HG03135 (cell line): ENCODE measurements at regions not wholly inside any gene's neighbourhood (a gene's known extent, or its start where the extent isn't known, plus 50 kb on each side); places are given as distances from the start of the nearest gene placed in this dataset.
"Not testable (repeated sequence)": the region's sequence is repeated elsewhere in the genome, so short reads cannot be mapped to it uniquely, and the experiment has no call there.

Source experiments
- ATAC-seq: cut with Tn5 transposase; IDR thresholded peaks from one replicate; pipeline ENCODE4 v1.9.1; 2021; ENCODE audit warnings: mild to moderate bottlenecking, moderate library complexity; ENCODE audit not compliant: unreplicated experiment

DNA sequence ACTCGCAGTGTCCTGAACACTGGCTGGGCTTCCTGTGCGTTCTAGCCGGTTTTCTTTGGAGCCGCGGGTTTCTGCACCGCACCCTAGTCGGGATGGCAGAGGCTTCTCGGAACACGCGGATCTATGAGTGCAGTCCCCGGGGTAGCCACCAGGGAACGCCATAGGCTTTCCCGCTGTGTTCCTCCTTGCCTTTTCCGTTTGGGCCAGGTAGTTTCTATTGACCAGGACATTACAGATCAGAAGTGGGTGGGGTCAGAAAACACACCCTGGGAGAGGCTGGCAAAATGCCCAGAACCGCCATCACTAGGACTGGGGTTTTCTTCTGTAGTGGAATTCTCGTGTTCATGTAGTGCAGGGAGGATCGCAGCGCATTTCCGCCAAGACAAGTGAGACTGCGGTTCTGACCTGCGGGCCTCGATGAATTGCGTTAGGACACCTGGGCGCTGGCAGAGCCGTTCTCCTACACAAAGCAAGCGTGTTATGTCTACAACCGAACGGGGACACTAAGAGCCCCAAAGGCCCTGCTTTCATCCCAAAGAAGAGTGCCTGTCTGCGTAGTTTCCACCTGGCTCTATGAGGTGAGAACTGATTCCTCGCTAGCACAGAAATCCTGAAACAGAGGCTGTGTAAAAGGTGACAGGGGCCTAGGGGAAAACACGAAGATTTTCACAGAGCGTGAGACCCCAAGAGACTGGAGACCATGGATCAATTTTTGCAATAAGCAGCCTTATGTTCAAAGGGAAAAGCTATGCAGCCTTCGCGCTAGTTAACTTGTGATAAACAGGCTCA, 121.5 kb downstream of the PPIAL4G start:
- ATAC-seq = not testable (repeated sequence)

DNA sequence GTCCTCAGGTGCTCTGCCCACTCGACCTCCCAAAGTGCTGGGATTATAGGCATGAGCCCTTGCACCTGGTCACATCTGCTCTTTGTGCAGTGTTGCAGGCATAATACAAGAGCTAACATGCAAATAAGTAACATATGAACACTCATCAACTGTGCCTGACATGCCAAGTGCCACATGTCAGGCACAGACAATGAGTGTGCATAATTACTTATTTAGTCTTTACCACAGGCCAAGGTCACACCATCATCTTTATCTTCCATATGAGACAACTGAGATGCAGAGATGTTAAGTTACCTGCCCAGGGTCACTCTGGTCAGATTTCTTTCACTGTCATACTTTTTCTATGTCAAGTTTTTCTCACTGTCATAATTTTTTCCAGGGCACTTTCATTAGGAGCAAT, 126.1 kb downstream of the PPIAL4G start:
- ATAC-seq = no peak

DNA sequence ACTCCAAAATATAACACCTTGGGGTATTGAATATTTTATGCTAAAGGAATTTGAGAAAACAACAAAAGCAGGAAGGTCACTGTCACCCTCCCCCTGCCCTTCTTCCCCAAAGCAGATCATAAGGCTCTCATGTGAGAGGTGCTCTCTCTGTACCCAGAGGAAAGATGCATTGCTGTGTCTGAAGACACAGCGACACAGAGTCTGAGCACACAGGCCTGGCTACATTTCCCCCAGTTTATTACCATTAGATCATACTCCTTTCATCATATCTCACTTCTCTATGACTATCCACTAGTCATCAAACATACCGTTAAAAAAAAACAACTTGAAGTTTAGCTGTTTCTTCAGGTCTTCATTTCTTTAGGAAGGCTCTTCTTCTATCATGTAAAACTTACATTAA, 127.1 kb downstream of the PPIAL4G start:
- no peak for ATAC-seq

DNA sequence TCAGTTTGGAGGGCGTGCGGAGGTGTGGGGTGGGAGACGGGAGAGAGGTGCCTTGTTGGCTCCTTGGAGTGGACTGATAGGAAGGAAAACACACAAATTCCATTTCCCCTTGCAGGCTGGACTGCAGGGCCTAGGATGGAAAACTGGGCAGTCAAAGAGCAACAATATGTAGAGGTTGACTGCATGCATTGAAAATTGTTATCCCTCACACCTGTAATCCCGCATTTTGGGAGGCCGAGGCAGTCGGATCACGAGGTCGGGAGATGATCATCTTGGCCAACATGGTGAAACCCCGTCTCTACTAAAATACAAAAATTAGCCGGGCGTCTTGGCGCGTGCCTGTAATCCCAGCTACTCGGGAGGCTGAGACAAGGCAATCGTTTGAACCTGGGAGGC, 128.2 kb downstream of the PPIAL4G start:
- ATAC-seq = no peak

DNA sequence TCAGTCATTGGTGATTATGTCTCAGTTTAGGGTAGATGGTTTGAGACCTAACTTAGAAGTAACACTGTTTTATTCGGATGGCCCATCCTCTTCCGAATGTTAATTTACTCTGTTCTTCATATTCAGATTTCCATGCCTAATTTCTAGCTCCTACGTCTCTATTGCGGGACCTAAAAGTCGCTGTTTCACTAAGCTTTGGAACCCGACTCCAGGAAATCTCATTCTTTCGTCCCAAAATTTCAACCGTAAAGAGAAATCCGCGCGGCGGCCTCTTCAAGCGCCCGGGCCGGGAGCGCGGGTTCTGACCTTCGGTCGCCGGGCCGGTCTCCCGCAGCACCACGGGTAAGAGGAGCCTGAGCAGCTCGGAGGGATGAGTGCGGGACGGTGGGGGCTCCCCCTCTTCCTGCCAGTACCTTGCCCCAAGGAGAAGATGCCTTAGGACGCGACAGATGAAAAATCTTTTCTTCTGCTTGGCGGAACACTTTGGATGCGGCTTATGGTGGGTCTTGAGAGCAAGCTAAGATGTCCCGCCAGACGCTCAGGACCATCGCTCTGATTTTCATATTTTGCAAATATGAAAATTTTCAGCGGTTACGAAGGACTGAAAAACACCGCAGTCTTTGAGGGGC, 128.7 kb downstream of the PPIAL4G start:
- ATAC-seq = no peak

DNA sequence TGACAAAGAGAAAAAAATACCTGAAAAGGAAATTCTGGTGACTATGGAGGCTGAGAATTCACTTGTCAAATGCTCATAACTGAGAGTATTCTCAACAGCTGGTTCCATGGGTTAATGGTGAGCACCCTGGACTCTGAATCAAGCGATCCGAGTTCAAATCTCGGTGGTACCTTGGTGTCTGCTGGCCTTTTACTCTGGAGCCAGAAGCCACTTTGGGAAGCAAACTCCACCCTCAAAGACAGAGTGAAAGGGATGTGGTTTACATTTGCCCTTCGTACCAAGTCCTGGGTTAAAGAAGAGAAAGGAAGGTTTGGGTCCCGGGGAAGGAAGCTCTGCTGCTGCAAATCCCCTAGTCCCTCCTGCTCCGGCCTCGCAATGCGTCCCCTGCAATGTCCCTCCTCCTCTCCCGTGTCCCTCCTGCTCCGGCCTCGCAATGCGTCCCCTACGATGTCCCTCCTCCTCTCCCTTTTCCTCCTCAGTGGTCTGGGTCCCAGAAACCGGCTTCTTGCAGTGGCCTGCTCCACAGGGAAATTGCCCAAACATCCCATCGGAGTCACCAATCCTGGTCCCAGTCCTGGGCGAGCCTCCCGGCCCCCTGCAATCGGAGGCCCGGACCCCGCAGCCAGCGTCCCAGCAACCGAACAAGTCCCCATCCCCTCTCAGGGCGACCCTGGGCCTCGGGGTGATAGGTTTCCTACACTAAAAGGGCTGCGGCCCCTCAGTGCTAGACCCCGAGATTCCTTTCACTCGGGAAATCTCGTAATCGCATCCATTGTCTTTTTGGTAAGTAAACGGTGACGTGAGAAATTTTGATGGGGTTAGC, 129.4 kb downstream of the PPIAL4G start:
- ATAC-seq = no peak

DNA sequence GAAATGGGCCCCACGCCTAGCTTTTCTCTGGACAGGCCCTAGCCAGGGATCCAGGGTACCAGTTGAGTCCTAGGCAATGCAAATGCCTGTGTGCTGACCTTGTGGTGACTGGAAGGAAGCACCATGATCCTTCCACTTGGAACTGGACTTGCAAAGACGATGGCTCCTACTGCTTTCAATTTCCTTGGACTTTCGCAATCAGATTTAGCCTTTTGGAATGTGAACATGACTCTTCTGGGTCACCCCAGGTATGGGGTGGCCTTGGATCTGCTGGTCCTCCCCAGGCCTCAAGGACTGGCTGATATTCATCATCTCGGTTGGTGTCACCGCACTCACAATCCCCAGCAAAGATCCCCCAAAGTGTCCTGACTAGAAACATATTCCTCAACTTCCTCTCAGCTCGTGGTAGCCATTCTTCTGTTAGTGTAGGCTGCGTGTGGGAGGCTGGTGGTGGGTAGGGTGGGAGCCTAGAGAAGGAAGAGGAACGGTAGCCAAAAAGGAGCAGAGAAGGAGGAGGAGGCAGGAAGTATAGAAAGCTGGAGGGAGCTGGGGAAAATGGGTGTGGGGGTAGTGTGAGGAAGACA, 130.5 kb downstream of the PPIAL4G start:
- ATAC-seq = no peak

DNA sequence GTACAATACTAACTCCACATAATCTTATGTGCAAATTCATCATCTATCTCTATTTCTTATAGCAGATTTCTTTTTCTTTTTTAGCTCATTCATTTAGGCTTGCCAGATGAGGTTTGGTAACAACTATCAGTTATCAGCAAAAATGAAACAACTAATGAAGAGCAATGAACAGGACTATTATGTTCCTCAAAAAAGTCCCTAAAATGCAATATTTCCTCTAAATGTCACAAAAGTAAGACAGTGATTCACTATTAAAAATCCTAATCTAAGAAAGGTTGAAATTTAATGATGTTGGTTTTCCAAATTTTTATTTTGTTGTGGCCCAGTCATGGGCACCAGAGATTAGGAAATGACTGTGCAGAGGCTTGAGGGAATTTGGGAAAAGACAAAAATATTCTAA, 135.3 kb downstream of the PPIAL4G start:
- ATAC-seq = no peak

DNA sequence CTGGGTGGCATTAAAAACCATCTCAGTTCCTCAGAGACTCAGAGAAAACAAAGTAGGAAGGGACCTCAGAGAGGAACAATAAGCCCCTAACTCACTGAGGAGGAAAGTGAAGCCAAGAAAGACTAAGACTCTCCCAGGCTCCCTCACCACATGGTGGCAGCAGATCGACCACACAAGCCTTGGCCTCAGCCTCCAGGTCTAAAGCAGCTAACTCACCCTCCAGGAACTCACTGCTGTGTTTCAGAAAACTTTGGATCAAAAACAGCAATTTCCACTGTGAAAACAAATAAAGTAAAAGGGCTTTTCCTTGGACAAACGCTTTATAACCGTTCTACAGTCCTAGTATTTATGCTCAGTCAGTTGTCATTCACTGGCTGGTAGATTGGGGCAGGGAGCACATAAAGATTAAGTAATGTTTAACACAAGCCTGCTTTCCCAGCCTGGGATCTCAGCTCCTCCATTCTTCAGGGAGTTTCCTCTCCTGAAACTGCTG, 137.4 kb downstream of the PPIAL4G start:
- ATAC-seq = not testable (repeated sequence)

DNA sequence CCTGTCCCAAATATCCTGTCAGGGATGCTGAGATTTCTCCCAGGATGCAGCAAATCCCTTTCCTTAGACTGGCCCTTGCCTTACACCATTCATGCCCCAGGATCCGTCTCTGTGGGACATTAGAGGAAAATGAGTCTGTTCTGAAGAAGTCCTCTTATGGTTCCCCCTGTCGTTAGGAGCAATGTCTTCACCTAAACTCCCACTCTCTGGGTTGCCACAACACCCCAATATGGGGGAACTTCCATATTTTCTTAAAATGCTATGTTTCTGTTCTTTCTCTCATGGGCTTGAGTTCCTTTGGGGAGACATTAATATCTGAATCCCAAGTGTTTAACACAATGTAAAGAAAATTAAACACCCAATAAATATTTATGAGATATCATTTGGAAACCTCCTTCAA, 138.5 kb downstream of the PPIAL4G start:
- not testable (repeated sequence) for ATAC-seq

DNA sequence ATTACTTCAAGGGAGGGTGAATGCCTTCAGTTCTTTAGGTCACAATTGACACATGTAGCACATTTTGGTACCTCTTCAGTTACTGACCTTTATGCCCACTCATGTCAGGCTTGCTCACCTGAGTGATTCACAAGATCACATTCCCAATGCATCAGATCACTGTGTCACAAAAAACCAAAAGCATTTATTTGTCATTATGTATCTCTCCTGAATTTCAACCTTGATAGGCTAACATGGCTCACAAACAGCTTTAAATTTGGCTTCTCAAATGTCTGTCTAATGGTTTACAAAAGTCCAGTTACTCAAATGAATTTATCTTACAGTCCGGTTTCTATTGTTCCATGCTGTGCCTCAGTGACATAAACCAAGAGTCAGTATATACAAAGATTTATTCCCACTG, 141.4 kb downstream of the PPIAL4G start:
- ATAC-seq = not testable (repeated sequence)

DNA sequence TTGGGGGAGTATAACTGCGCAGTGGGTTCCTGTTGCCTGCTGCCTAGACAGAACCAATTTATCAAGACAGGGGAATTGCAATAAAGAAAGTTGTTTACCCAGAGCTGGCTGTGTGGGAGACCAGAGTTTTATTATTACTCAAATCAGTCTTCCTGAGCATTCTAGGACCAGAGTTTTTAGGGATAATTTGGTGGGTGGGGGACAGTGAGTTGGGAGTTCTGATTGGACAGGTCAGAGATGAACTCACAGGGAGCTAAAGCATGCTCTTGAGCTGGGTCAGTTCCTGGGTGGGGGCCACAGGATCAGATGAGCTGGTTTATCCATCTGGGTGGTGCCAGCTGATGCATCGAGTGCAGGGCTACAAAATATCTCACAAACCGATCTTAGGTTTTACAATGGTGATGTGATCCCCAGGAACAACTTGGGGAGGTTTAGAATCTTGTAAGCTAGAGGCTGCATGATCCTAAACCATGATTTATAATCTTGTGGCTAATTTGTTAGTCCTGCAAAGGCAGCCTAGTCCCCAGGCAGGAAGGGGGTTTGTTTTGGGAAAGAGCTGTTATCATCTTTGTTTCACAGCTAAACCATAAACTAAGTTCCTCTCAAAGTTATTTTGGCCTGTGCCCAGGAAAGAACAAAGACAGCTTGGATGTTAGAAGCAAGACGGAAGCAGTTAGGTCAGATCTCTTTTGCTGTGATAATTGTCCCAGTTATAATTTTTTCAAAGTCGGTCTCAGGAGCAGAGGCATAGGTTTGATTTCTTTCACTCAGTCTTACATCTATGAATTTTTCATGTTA, 146.8 kb downstream of the PPIAL4G start:
- ATAC-seq = not testable (repeated sequence)

DNA sequence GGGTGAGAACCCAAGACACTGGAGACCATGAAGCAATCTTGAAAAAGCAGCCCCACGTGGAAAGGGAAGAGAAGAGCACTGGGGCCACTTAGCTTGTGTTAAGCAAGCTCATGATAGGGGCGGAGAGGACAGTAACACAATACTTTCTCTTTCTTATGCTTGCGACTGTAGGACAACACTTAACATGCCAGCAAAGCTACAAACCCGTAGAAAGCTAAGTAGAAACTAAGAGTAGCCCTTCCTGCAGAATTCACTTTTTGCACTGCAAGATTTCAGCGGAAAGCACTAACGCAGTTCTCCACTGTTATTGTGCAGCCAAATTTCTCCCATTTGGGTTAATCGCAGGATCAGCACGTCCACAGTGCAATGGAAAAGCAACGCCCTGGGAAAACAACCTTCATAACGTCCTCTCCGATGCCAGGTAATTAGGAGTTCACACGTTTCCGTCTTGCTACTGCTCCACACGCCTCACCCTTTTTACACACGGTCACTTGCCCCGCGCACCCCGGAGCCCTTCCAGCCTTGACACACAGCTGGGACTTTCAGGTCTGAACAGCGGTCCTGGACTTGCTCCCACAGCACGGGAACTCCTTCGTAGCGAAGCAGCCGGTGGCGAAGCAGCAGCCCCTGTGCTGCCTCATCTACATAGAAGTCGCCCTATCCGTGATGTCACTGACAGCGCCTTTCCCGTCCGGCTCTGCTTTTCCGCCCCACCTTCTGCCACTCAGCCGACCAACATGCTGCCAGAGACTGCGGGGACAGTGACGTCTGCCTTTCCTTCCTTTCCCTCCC, 148.6 kb downstream of the PPIAL4G start:
- ATAC-seq = peak; percentile 75

DNA sequence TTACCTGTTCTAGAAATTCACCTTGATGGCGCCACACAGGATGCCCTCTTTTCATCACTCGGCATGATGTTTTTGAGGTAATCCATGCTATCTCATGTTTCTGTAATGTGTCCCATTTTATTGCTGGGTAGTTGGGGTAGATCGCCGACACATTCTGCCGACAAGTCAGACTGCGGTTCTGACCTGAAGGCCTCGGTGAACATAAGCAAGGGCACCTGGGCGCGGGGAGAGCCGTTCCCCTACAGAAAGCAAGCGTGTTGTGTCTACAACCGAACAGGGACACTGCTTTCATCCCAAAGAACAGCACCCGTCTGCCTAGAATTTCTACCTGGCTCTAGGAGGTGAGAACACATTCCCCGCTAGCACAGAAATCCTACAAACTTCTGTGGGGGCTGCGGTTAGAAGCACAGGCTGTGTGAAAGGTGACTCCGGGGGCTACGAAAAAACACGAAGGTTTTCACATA, 149.2 kb downstream of the PPIAL4G start:
- no peak for ATAC-seq

DNA sequence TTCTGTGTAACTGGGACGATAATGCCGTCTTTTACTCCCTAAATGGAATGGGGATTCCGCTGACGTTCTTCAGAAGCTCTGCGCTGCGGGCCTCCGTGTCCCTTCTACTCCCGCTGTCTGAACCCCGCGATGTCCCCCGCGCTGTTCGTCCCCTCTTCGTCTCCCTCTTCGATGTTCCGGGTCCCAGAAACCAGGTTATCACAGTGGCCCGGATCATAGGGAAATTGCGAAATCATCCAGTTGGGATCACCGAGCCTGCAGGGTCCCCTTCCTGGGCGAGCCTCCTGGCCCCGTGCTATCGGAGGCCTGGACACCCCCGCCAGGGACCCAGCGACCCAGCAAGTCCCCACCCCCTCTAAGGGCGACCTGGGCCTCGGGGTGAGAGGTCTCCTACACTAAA, 154.2 kb downstream of the PPIAL4G start:
- ATAC-seq = no peak

DNA sequence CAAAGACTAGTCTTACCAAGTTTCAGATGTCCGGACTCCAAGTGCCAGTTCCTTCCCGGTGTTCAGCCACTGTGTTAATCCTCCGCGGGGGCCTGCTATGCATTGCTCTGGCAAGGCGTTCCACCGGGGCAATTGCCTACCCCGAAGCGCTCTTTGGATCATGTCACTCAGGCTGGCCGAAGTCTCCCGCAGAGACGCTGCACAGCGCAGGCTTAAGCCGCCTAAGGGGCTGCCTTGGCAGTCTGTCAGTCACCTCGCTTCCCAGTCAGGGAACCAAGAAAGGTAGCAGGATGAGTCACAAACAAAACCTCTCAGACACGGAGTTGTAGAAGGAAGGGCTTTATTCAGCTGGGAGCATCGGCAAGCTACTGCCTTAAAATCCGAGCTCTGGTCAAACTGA, 158.1 kb downstream of the PPIAL4G start:
- not testable (repeated sequence) for ATAC-seq

DNA sequence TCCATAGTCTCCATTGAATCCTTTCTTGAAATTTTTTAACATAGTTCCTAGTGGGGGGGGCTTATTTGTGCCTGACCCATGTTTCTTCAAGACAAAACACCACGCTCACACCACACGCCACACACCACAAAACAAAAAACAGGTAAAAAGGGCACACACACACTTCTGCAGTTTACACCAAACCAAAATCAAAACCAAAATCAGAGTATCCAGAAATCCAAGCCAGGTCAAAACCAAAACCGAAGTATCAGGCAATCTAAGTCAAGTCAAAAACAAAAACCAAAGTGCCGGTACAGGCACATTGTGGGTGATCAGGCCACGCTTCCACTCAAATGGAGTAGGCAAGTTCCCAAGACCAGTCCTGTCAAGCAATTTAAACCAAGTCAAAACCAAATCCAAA, 158.6 kb downstream of the PPIAL4G start:
- ATAC-seq = not testable (repeated sequence)

DNA sequence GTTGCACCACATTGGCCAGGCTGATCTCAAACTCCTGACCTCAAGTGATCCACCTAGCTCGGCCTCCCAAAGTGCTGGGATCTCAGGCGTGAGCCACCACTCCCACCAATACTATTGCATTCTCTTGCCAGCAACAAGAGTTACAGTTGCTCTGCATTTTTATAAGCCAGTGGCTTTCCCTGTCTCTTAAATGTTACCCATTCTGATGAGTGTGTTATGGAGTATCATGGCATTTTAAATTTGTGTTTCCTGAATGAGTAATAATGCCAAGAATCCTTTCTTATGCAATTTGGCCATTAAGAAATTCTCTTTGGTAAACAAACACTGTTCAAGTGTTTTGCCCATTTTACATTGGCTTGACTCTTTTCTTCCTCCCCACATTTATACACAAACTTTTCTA, 163.0 kb downstream of the PPIAL4G start:
- not testable (repeated sequence) for ATAC-seq

DNA sequence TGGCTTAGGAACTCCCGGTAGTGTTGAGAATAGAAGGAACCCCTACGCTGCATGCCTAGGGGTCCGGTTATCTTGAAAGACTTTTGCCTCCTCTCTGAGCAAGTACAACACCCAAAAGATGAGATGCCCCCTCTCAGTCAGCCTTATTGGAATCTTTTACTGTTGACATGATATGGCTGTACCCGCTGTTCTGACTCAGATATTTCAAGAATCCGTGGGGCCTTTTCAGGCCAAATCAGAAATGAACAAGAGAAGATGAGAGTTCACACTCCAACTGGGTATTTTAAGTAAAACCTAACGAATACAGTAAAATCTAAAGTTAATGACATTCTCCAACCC, 164.2 kb downstream of the PPIAL4G start:
- no peak for ATAC-seq
